SU-DHL-6 (cell line): ENCODE measurements at regions not wholly inside any gene's neighbourhood (a gene's known extent, or its start where the extent isn't known, plus 50 kb on each side); places are given as distances from the start of the nearest gene placed in this dataset.

Experiments used
- H2AFZ ChIP-seq: fragments of 200-600 bp; sonication (generic); 2 replicates; pipeline ENCODE4 v1.6.1; 2014; ENCODE audit warnings: low read depth, mild to moderate bottlenecking, moderate library complexity, mixed read lengths, antibody characterized with exemption, low read length; ENCODE audit not compliant: severe bottlenecking
- H3F3A ChIP-seq: fragments of 200-600 bp; shearing (Covaris generic); 2 replicates; pipeline ENCODE4 v1.6.0; 2016; ENCODE audit warnings: antibody characterized with exemption, mild to moderate bottlenecking; ENCODE audit not compliant: insufficient read depth
- H3K27ac ChIP-seq: fragments of 200-600 bp; sonication (generic); 2 replicates; pipeline ENCODE4 v1.5.1; 2016; ENCODE audit warnings: low read depth, mild to moderate bottlenecking, low read length, moderate library complexity, mixed read lengths
- H3K27me3 ChIP-seq: fragments of 200-600 bp; sonication (generic), shearing (Covaris generic); 2 replicates; pipeline ENCODE4 v1.6.0; 2014; ENCODE audit warnings: mild to moderate bottlenecking, low read length
- H3K36me3 ChIP-seq: fragments of 200-600 bp; sonication (generic); 2 replicates; pipeline ENCODE4 v1.6.1; 2014; ENCODE audit warnings: mild to moderate bottlenecking, low read length, mixed read lengths
- H3K4me2 ChIP-seq: fragments of 300-600, 200-600 bp; shearing (Covaris generic), sonication (generic); 2 replicates; pipeline ENCODE4 v1.6.0; 2014; ENCODE audit warnings: low read length, low read depth, mild to moderate bottlenecking; ENCODE audit not compliant: poor library complexity, severe bottlenecking
- H3K4me3 ChIP-seq: fragments of 200-600 bp; sonication (generic); 2 replicates; pipeline ENCODE4 v1.5.1; 2014; ENCODE audit warnings: antibody characterized with exemption, low read length, mild to moderate bottlenecking, mixed read lengths; ENCODE audit not compliant: insufficient read depth, poor library complexity, severe bottlenecking
- H3K79me2 ChIP-seq: fragments of 200-600 bp; sonication (generic); 2 replicates; pipeline ENCODE4 v1.6.1; 2014; ENCODE audit warnings: mild to moderate bottlenecking, low read length, moderate library complexity; ENCODE audit not compliant: insufficient read depth
- H3K9ac ChIP-seq: fragments of 200-600 bp; sonication (generic); 2 replicates; pipeline ENCODE4 v1.7.0; 2014; ENCODE audit warnings: mild to moderate bottlenecking, low read length
- H3K9me2 ChIP-seq: fragments of 200-600 bp; sonication (generic); replicated peaks from 2 replicates; pipeline ENCODE4 v1.6.1; 2014; ENCODE audit warnings: low read length; ENCODE audit not compliant: insufficient read depth
- H3K9me3 ChIP-seq: fragments of 200-600 bp; sonication (generic); 2 replicates; pipeline ENCODE4 v1.6.1; 2014; ENCODE audit warnings: low read length, mixed read lengths; ENCODE audit not compliant: insufficient read depth
- H4K20me1 ChIP-seq: fragments of 200-600 bp; sonication (generic); 2 replicates; pipeline ENCODE4 v1.6.1; 2014; ENCODE audit warnings: low read depth, mild to moderate bottlenecking, antibody characterized with exemption, low read length, moderate library complexity, mixed read lengths
- EZH2phosphoT487 ChIP-seq: fragments of 200-600 bp; sonication (generic), shearing (Covaris generic); conservative IDR thresholded peaks from 2 replicates; pipeline ENCODE4 v1.6.1; 2018; ENCODE audit warnings: mild to moderate bottlenecking, antibody characterized with exemption, low read length, moderate library complexity, mixed read lengths
- TF ChIP-seq, protein P1 (sequence below): fragments of 200-600 bp; sonication (generic); IDR thresholded peaks from one replicate; pipeline ENCODE4 v1.5.1; 2017; ENCODE audit warnings: antibody characterized with exemption, mild to moderate bottlenecking, low read length, moderate library complexity; ENCODE audit not compliant: insufficient read depth, poor library complexity, severe bottlenecking

DNA sequence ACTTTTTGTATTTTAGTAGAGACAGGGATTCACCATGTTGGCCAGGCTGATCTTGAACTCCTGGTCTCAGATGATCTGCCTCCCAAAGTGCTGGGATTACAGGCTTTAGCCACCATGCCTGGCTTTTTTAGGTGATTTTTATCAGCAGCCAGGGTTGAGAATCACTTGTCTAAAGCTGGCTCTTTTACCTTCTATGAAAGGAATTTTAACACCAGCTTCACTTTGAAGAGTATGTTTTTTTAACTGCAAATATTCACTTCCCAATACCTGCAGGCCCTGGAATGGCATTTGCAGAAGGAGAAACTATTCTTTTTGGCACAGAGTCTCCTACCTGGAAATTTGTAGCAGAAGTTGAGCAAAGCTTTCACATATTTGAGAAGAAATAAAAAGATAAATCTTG is 63.6 kb upstream of the NAA20 start:
- Histone ChIP-seq H3K27me3 (no peaks in the 10 kb centered on the region), H3K9me2 (no peaks in the 10 kb centered on the region), H3K9me3 (no peaks in the 10 kb centered on the region), H4K20me1 (no peaks in the 10 kb centered on the region), H3F3A (no peaks in the 10 kb centered on the region), H3K4me3 (no peak overlapping the region), H3K79me2 (no peaks in the 10 kb centered on the region), H3K27ac (no peak overlapping the region), H2AFZ (no peak overlapping the region), H3K9ac (no peak overlapping the region), H3K4me2 (no peak overlapping the region), H3K36me3 (no peaks in the 10 kb centered on the region)
- TF ChIP-seq, protein P1, sequence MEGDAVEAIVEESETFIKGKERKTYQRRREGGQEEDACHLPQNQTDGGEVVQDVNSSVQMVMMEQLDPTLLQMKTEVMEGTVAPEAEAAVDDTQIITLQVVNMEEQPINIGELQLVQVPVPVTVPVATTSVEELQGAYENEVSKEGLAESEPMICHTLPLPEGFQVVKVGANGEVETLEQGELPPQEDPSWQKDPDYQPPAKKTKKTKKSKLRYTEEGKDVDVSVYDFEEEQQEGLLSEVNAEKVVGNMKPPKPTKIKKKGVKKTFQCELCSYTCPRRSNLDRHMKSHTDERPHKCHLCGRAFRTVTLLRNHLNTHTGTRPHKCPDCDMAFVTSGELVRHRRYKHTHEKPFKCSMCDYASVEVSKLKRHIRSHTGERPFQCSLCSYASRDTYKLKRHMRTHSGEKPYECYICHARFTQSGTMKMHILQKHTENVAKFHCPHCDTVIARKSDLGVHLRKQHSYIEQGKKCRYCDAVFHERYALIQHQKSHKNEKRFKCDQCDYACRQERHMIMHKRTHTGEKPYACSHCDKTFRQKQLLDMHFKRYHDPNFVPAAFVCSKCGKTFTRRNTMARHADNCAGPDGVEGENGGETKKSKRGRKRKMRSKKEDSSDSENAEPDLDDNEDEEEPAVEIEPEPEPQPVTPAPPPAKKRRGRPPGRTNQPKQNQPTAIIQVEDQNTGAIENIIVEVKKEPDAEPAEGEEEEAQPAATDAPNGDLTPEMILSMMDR = no peak
- no peak for TF ChIP-seq EZH2phosphoT487

DNA sequence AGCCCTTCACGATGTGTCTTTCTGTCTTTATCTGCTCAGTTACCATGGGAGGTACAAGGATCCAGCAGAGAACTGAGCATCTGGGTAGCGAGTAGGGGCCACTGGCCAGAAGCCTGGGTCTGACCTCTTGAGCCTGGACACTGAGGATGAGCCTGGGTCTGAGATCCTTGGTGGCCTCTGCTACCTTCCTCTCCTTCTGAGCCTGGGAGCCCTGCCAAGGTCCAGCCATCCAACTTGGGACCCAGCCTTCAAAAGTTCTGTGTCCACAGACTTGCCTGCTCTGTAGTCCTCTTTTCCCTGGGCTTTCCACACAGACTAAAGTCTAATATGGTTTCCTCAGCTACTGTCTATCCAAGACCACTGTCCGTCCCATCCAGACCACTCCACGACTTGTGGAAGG is 60.2 kb upstream of the NAA20 start:
- Histone ChIP-seq H3K9me3 (no peaks in the 10 kb centered on the region), H3K4me3 (no peak overlapping the region), H3K27me3 (no peaks in the 10 kb centered on the region), H4K20me1 (no peaks in the 10 kb centered on the region), H3K27ac (no peak overlapping the region), H3K9me2 (no peaks in the 10 kb centered on the region), H3K4me2 (no peak overlapping the region), H3F3A (no peaks in the 10 kb centered on the region), H2AFZ (no peak overlapping the region), H3K79me2 (no peaks in the 10 kb centered on the region), H3K36me3 (no peaks in the 10 kb centered on the region), H3K9ac (no peak overlapping the region)
- TF ChIP-seq EZH2phosphoT487 = no peak
- TF ChIP-seq, protein P1 = no peak

DNA sequence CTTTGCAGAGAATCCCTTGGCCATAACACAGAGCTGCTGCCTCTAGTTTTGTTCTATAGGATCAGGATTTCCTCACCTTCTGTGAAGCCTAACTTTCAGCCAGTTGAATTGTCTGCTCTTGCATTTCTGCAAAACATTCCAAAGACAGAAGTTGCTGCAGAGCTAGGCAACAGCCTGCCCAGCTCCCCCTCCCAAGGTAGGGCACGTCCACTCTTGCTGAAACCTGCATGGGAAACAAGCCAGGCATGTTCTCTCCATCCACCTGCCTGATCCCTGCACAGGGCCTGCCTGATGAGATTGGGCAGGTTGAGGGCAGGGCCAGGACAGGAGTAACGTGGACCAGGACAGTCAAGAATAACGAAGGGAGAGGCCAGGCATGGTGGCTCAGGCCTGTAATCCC is 58.9 kb upstream of the NAA20 start:
- Histone ChIP-seq H3F3A (no peaks in the 10 kb centered on the region), H3K79me2 (no peaks in the 10 kb centered on the region), H4K20me1 (no peaks in the 10 kb centered on the region), H3K36me3 (no peaks in the 10 kb centered on the region), H3K9me2 (no peaks in the 10 kb centered on the region), H3K9me3 (no peaks in the 10 kb centered on the region), H3K27me3 (no peaks in the 10 kb centered on the region), H3K27ac (no peak overlapping the region), H3K4me2 (no peak overlapping the region), H3K4me3 (no peak overlapping the region), H2AFZ (no peak overlapping the region), H3K9ac (no peak overlapping the region)
- TF ChIP-seq EZH2phosphoT487 = no peak
- TF ChIP-seq, protein P1 = no peak

DNA sequence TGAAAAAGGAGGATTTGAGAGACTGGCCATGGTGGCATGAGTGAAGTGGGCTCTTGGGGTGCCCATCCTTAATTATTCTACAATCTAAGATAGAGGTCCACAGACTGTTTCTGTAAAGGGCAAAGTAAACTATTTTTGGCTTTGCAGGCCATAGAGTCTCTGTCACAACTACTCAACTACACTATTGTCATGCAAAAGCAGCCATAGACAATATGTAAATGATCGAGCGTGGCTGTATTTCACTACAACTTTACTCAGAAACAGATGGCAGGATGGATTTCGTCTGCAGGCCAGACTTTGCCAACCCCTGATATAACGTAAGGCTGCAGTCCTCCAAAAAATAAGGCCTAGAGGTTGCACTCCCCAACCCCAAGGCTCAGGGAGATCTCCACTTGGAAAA is 58.2 kb upstream of the NAA20 start:
- Histone ChIP-seq H3K27ac (no peak overlapping the region), H3K9me3 (no peaks in the 10 kb centered on the region), H3F3A (no peaks in the 10 kb centered on the region), H3K9me2 (no peaks in the 10 kb centered on the region), H3K36me3 (no peaks in the 10 kb centered on the region), H3K4me2 (no peak overlapping the region), H4K20me1 (no peaks in the 10 kb centered on the region), H3K9ac (no peak overlapping the region), H3K4me3 (no peak overlapping the region), H2AFZ (no peak overlapping the region), H3K27me3 (no peaks in the 10 kb centered on the region), H3K79me2 (no peaks in the 10 kb centered on the region)
- no peak for TF ChIP-seq EZH2phosphoT487
